LNCAP (cell line): ENCODE measurements at regions not wholly inside any gene's neighbourhood (a gene's known extent, or its start where the extent isn't known, plus 50 kb on each side); places are given as distances from the start of the nearest gene placed in this dataset.

Experiments used
- CTCF ChIP-seq: fragments of 450-650 bp; IDR thresholded peaks from 2 replicates; pipeline ENCODE4 v1.5.1; 2017; ENCODE audit warnings: mild to moderate bottlenecking

- no peak for TF ChIP-seq CTCF
Measured at GRCh38 chr15:77781151-77781945, 148.6 kb upstream of the LINGO1 start.

- no peak for TF ChIP-seq CTCF
Measured at GRCh38 chr15:77778802-77779201, 146.1 kb upstream of the LINGO1 start.

- no peak for TF ChIP-seq CTCF
Measured at GRCh38 chr15:77775837-77776236, 143.1 kb upstream of the LINGO1 start.

GRCh38 chr15:77775373-77775772, 142.7 kb upstream of the LINGO1 start:
- no peak for TF ChIP-seq CTCF

GRCh38 chr15:77774350-77774749, 141.6 kb upstream of the LINGO1 start:
- TF ChIP-seq CTCF = no peak

- TF ChIP-seq CTCF = no peak
Measured at GRCh38 chr15:77773903-77774302, 141.2 kb upstream of the LINGO1 start.

- no peak for TF ChIP-seq CTCF
Measured at GRCh38 chr15:77772641-77773402, 140.1 kb upstream of the LINGO1 start.
